PC-9 (cell line): ENCODE measurements at regions not wholly inside any gene's neighbourhood (a gene's known extent, or its start where the extent isn't known, plus 50 kb on each side); places are given as distances from the start of the nearest gene placed in this dataset.

Experiments
- EZH2 ChIP-seq: fragments of 200-600 bp; sonication (generic); IDR thresholded peaks from 2 replicates; pipeline ENCODE4 v1.8.0; 2017; ENCODE audit warnings: antibody characterized with exemption, low read depth
- TF ChIP-seq, protein P1 (sequence below): fragments of 200-600 bp; sonication (generic); conservative IDR thresholded peaks from 2 replicates; pipeline ENCODE4 v1.6.1; 2017; ENCODE audit warnings: mixed run types, antibody characterized with exemption, mild to moderate bottlenecking, moderate library complexity

DNA sequence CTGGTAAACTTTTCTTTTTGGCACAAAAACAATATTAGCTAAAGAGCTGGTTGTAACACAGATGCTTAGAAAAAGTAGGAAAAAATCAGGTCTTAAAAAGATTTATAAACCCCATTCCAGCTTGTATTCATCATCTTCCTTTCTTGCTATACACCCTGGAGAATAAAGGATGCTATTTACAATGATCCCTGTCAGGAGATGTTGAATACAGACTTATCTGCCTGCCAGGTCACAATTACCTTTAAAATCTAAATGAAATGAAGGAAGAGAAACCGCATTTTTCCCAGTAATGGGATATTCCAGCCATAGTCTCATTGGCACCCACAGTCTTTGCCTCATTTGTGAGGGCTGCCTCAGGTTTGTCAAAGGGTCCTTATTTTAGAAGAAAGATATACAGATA is 394.1 kb upstream of the WWC1 start:
- TF ChIP-seq, protein P1, sequence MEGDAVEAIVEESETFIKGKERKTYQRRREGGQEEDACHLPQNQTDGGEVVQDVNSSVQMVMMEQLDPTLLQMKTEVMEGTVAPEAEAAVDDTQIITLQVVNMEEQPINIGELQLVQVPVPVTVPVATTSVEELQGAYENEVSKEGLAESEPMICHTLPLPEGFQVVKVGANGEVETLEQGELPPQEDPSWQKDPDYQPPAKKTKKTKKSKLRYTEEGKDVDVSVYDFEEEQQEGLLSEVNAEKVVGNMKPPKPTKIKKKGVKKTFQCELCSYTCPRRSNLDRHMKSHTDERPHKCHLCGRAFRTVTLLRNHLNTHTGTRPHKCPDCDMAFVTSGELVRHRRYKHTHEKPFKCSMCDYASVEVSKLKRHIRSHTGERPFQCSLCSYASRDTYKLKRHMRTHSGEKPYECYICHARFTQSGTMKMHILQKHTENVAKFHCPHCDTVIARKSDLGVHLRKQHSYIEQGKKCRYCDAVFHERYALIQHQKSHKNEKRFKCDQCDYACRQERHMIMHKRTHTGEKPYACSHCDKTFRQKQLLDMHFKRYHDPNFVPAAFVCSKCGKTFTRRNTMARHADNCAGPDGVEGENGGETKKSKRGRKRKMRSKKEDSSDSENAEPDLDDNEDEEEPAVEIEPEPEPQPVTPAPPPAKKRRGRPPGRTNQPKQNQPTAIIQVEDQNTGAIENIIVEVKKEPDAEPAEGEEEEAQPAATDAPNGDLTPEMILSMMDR: no peak
- TF ChIP-seq EZH2: no peak
